A549 (cell line): ENCODE measurements at regions not wholly inside any gene's neighbourhood (a gene's known extent, or its start where the extent isn't known, plus 50 kb on each side); places are given as distances from the start of the nearest gene placed in this dataset.

ENCODE experiments used
- ATAC-seq, 2 experiments: fragments of 200-7000 bp in 1 of 2; fragments of >200 bp in 1 of 2; cut with Nextera tagmentation in 1 of 2; cut with Tn5 transposase in 1 of 2; 3 replicates each; pipeline versions ENCODE4 v1.8.0 to v1.9.1; 2018 to 2020; ENCODE audit warnings: mild to moderate bottlenecking in 1 of 2, moderate library complexity in 1 of 2
- CTCF ChIA-PET: fragments of 300-600 bp; sonication (Branson Sonifier 250); formaldehyde crosslinking; extraction: SDS; loops from one replicate; lab custom pipeline; 2021; ENCODE audit warnings: antibody characterized with exemption, inconsistent platforms; lab: Yijun Ruan, JAX
- POLR2A ChIA-PET: fragments of 350-600 bp; formaldehyde crosslinking; extraction: SDS; loops from one replicate; lab custom pipeline; 2021; ENCODE audit warnings: antibody characterized with exemption, inconsistent platforms; lab: Yijun Ruan, JAX
- DNase-seq, 2 experiments: peaks; one replicate each; pipeline versions ENCODE4 v3.0.0 to v3.0.0-alpha.2; 2011 to 2016; ENCODE audit warnings: low read depth in 1 of 2, low spot score in 1 of 2
- FAIRE-seq: peaks from 2 replicates; lab custom pipeline; 2011; peaks lifted over from hg19 to GRCh38; lab: Jason Lieb, UNC
- H3K27ac ChIP-seq, 2 experiments: fragments of >200 bp; sonication (Bioruptor Twin); formaldehyde crosslinking; 3 replicates each; pipeline ENCODE4 v1.5.1; 2016 to 2017
- H3K4me1 ChIP-seq: fragments of >200 bp; sonication (Bioruptor Twin); formaldehyde crosslinking; 3 replicates; pipeline ENCODE4 v1.6.1; 2016
- H3K4me2 ChIP-seq: fragments of >200 bp; sonication (Bioruptor Twin); formaldehyde crosslinking; 3 replicates; pipeline ENCODE4 v1.6.1; 2016
- H3K4me3 ChIP-seq: fragments of >200 bp; sonication (Bioruptor Twin); formaldehyde crosslinking; 3 replicates; pipeline ENCODE4 v1.5.1; 2016
- H3K9me3 ChIP-seq: fragments of >200 bp; sonication (Bioruptor Twin); formaldehyde crosslinking; 3 replicates; pipeline ENCODE4 v1.6.1; 2016
- BCL3 ChIP-seq: fragments of >200 bp; sonication (Bioruptor Twin); formaldehyde crosslinking; IDR thresholded peaks from 3 replicates; pipeline ENCODE4 v1.6.1; 2016
- BHLHE40 ChIP-seq: IDR thresholded peaks from 2 replicates; pipeline ENCODE4 v1.6.1; 2012; ENCODE audit warnings: low read depth, low read length, inconsistent platforms
- CHD4 ChIP-seq: fragments of 200-600 bp; sonication (generic); IDR thresholded peaks from 2 replicates; pipeline ENCODE4 v1.6.1; 2016; ENCODE audit warnings: antibody characterized with exemption, mild to moderate bottlenecking, borderline replicate concordance
- EHMT2 ChIP-seq: fragments of 200-600 bp; sonication (generic); IDR thresholded peaks from 2 replicates; pipeline ENCODE4 v1.6.1; 2016; ENCODE audit warnings: antibody characterized with exemption, low read depth, mild to moderate bottlenecking, moderate library complexity
- EP300 ChIP-seq, 2 experiments: fragments of >200 bp; sonication (Bioruptor Twin); formaldehyde crosslinking; IDR thresholded peaks; 2 replicates in 1 of 2; 3 replicates in 1 of 2; pipeline ENCODE4 v1.6.1; 2016 to 2017
- FOSB ChIP-seq: fragments of 250-450 bp; sonication (Bioruptor Pico); IDR thresholded peaks from 2 replicates; pipeline ENCODE4 v1.5.0; 2020; ENCODE audit warnings: mild to moderate bottlenecking, moderate library complexity
- GATA3 ChIP-seq: IDR thresholded peaks from 2 replicates; pipeline ENCODE4 v1.6.1; 2012; ENCODE audit warnings: borderline replicate concordance
- HDAC2 ChIP-seq: fragments of 200-600 bp; sonication (generic); IDR thresholded peaks from 2 replicates; pipeline ENCODE4 v1.6.1; 2016
- HEYL ChIP-seq: fragments of 250-450 bp; sonication (Bioruptor Pico); IDR thresholded peaks from 2 replicates; pipeline ENCODE4 v1.8.0; 2021; ENCODE audit warnings: mild to moderate bottlenecking, moderate library complexity
- KDM1A ChIP-seq: fragments of 200-600 bp; sonication (generic); IDR thresholded peaks from 2 replicates; pipeline ENCODE4 v1.6.1; 2016; ENCODE audit warnings: low read depth, mild to moderate bottlenecking
- KDM5A ChIP-seq: fragments of 200-600 bp; sonication (generic); IDR thresholded peaks from 2 replicates; pipeline ENCODE4 v1.6.1; 2016; ENCODE audit warnings: antibody characterized with exemption, mild to moderate bottlenecking
- MAFK ChIP-seq: fragments of 450-650 bp; IDR thresholded peaks from 2 replicates; pipeline ENCODE4 v1.6.1; 2014; ENCODE audit not compliant: partially characterized antibody
- MAZ ChIP-seq: fragments of 150-350 bp; IDR thresholded peaks from 2 replicates; pipeline ENCODE4 v1.6.1; 2014; ENCODE audit warnings: antibody characterized with exemption, low read depth, low read length, borderline replicate concordance
- NPAS2 ChIP-seq: fragments of 250-450 bp; sonication (Bioruptor Pico); IDR thresholded peaks from 2 replicates; pipeline ENCODE4 v1.8.0; 2022; ENCODE audit warnings: mild to moderate bottlenecking, moderate library complexity, borderline replicate concordance
- POLR2AphosphoS2 ChIP-seq: conservative IDR thresholded peaks from 2 replicates; pipeline ENCODE4 v1.6.1; 2012; ENCODE audit warnings: low read length, improper control_type of control experiment, inconsistent platforms
- RNF2 ChIP-seq: fragments of 200-600 bp; sonication (generic); IDR thresholded peaks from 2 replicates; pipeline ENCODE4 v1.6.1; 2016; ENCODE audit warnings: low read depth, mild to moderate bottlenecking, antibody characterized with exemption, moderate library complexity, borderline replicate concordance
- SREBF2 ChIP-seq: fragments of 450-650 bp; IDR thresholded peaks from 2 replicates; pipeline ENCODE4 v1.6.1; 2014; ENCODE audit warnings: mild to moderate bottlenecking, moderate library complexity
- ZNF302 ChIP-seq: fragments of 250-450 bp; sonication (Bioruptor Pico); IDR thresholded peaks from 2 replicates; pipeline ENCODE4 v1.9.0; 2021; ENCODE audit warnings: inconsistent platforms, mild to moderate bottlenecking, moderate library complexity
- ZSCAN20 ChIP-seq: fragments of 250-450 bp; sonication (Bioruptor Pico); IDR thresholded peaks from 2 replicates; pipeline ENCODE4 v1.8.0; 2022; ENCODE audit warnings: mild to moderate bottlenecking, moderate library complexity
- WGBS: methylation state at CpG from one replicate; pipeline ENCODE4 v1.1.6; 2017; ENCODE audit errors: missing lambda C conversion rate; 5-methylcytosine and 5-hydroxymethylcytosine counted together
- TF ChIP-seq, protein P1 (sequence below): fragments of 250-450 bp; sonication (Bioruptor Pico); IDR thresholded peaks from 2 replicates; pipeline ENCODE4 v1.5.0; 2020; ENCODE audit warnings: low read depth, mild to moderate bottlenecking, moderate library complexity
- TF ChIP-seq, protein P2 (sequence below): fragments of >200 bp; sonication (Bioruptor Twin); formaldehyde crosslinking; IDR thresholded peaks from 2 replicates; pipeline ENCODE4 v1.6.1; 2016
- TF ChIP-seq, protein P3 (sequence below): fragments of 450-650 bp; IDR thresholded peaks from 2 replicates; pipeline ENCODE4 v1.6.1; 2014; ENCODE audit warnings: antibody characterized with exemption

GRCh38 chr3:135454890-135455289 is 510.6 kb upstream of the PPP2R3A start:
- TF ChIP-seq, protein P1, sequence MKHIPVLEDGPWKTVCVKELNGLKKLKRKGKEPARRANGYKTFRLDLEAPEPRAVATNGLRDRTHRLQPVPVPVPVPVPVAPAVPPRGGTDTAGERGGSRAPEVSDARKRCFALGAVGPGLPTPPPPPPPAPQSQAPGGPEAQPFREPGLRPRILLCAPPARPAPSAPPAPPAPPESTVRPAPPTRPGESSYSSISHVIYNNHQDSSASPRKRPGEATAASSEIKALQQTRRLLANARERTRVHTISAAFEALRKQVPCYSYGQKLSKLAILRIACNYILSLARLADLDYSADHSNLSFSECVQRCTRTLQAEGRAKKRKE (CRISPR knock-in tag): no peak
- TF ChIP-seq MAZ: no peak
- TF ChIP-seq CHD4: no peak
- TF ChIP-seq BCL3: no peak
- TF ChIP-seq HDAC2: no peak
- no peak for TF ChIP-seq KDM1A
- no peak for TF ChIP-seq MAFK
- no peak for TF ChIP-seq ZSCAN20 (CRISPR knock-in tag)
- no peak for TF ChIP-seq GATA3
- no peak for TF ChIP-seq KDM5A
- TF ChIP-seq, protein P2, sequence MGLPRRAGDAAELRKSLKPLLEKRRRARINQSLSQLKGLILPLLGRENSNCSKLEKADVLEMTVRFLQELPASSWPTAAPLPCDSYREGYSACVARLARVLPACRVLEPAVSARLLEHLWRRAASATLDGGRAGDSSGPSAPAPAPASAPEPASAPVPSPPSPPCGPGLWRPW: no peak
- TF ChIP-seq FOSB (CRISPR knock-in tag): no peak
- no peak for TF ChIP-seq ZNF302
- no peak for TF ChIP-seq HEYL
- TF ChIP-seq BHLHE40: no peak
- no peak for TF ChIP-seq SREBF2
- no peak for TF ChIP-seq EHMT2
- TF ChIP-seq RNF2: no peak
- no peak for TF ChIP-seq POLR2AphosphoS2
- no peak for FAIRE-seq
- no peaks in the 10 kb centered on the region for H3K4me1 ChIP-seq
- H3K9me3 ChIP-seq: no peaks in the 10 kb centered on the region
- no peak overlapping the region for H3K27ac ChIP-seq
- no peak overlapping the region for H3K4me2 ChIP-seq
- 9% methylated on average over 4 of the region's 4 CpGs for WGBS
- H3K4me3 ChIP-seq: no peak overlapping the region
- ChIA-PET POLR2A (no interaction called here), CTCF (interaction anchor here (0.9 kb wide), 1 partner anchor 49 kb away, joined by 3 read pairs; no protein-coding TSS in a partner anchor)
- DNase-seq: no peak
- no peak for ATAC-seq

DNA sequence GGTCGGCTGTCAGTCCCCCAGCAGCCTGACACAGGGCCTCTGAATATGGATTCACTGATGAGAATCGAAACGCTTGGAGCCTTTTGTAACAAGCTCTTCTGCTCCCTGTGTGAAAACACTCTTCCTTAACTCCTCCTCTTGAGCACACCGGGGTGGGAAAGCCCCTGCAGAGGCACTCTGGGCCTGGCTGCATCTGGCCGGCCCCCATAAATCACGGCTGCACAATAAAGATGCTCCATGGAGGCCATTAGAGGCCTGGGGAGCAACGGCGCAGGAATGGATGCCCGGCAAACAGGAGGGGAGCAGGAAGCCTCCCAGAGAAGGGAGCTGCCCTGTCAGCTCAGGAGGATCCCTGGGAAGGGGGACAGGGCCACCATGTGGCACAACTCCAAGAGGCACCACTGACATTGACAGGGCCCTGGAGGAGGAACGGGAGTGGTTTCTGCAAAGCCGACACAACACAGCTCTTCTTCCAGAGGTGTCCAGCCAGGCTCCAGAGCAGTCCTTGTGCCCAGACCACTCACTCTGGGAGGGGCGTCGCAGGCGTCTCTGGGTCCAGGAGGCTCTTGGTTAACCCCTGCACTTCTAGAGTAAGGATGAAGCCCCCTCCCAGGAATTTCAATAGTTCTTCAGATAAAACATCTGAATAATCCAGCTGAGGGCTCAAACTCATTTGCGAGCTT is 509.3 kb upstream of the PPP2R3A start:
- ATAC-seq: no peak
- no peak overlapping the region for H3K4me2 ChIP-seq
- no peak overlapping the region for H3K27ac ChIP-seq
- TF ChIP-seq, protein P3, sequence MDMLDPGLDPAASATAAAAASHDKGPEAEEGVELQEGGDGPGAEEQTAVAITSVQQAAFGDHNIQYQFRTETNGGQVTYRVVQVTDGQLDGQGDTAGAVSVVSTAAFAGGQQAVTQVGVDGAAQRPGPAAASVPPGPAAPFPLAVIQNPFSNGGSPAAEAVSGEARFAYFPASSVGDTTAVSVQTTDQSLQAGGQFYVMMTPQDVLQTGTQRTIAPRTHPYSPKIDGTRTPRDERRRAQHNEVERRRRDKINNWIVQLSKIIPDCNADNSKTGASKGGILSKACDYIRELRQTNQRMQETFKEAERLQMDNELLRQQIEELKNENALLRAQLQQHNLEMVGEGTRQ: no peak
- no peak for TF ChIP-seq EP300 (IDR thresholded peaks at IDR 0.05)
- TF ChIP-seq SREBF2: no peak
- no peak for TF ChIP-seq NPAS2 (CRISPR knock-in tag)
- no peak for DNase-seq
- 11% methylated on average over 9 of the region's 15 CpGs for WGBS
- H3K9me3 ChIP-seq: no peaks in the 10 kb centered on the region
- no peaks in the 10 kb centered on the region for H3K4me1 ChIP-seq
- CTCF ChIA-PET: no interaction called here
- no peak for FAIRE-seq
- POLR2A ChIA-PET: no interaction called here
- no peak overlapping the region for H3K4me3 ChIP-seq
